ELR (cell line): ENCODE measurements at regions not wholly inside any gene's neighbourhood (a gene's known extent, or its start where the extent isn't known, plus 50 kb on each side); places are given as distances from the start of the nearest gene placed in this dataset.

Experiments
- DNase-seq: peaks from one replicate; pipeline ENCODE4 v3.0.0-alpha.2; 2015; ENCODE audit warnings: low read depth

GRCh38 chr9:126017758-126018157 is 270.6 kb downstream of the PBX3 start:
- no peak for DNase-seq

- DNase-seq = no peak
Measured at GRCh38 chr9:126020836-126021235, 273.7 kb downstream of the PBX3 start.

- DNase-seq = no peak
Measured at GRCh38 chr9:126023962-126024361, 276.8 kb downstream of the PBX3 start.

- DNase-seq = no peak
Measured at GRCh38 chr9:126024581-126025230, 277.5 kb downstream of the PBX3 start.

GRCh38 chr9:126025991-126026390 is 278.8 kb downstream of the PBX3 start:
- no peak for DNase-seq

GRCh38 chr9:126027566-126027965 is 280.4 kb downstream of the PBX3 start:
- DNase-seq = no peak

GRCh38 chr9:126028746-126029145 is 281.6 kb downstream of the PBX3 start:
- DNase-seq = no peak

GRCh38 chr9:126030716-126031115 is 283.5 kb downstream of the PBX3 start:
- no peak for DNase-seq

GRCh38 chr9:126031116-126031515 is 283.9 kb downstream of the PBX3 start:
- DNase-seq = no peak

GRCh38 chr9:126032135-126032534 is 285.0 kb downstream of the PBX3 start:
- DNase-seq = no peak

- no peak for DNase-seq
Measured at GRCh38 chr9:126033318-126033717, 286.1 kb downstream of the PBX3 start.

GRCh38 chr9:126033956-126034355 is 286.8 kb downstream of the PBX3 start:
- DNase-seq = no peak

- DNase-seq = no peak
Measured at GRCh38 chr9:126036881-126037291, 289.7 kb downstream of the PBX3 start.

- DNase-seq = no peak
Measured at GRCh38 chr9:126038790-126039189, 287.8 kb upstream of the MVB12B start.

- DNase-seq = no peak
Measured at GRCh38 chr9:126043681-126044080, 282.9 kb upstream of the MVB12B start.

- no peak for DNase-seq
Measured at GRCh38 chr9:126049088-126049487, 277.5 kb upstream of the MVB12B start.

- DNase-seq = no peak
Measured at GRCh38 chr9:126049896-126050604, 276.6 kb upstream of the MVB12B start.

GRCh38 chr9:126050605-126050990 is 276.0 kb upstream of the MVB12B start:
- DNase-seq = no peak

- DNase-seq = no peak
Measured at GRCh38 chr9:126051446-126052130, 275.0 kb upstream of the MVB12B start.

- no peak for DNase-seq
Measured at GRCh38 chr9:126052791-126053190, 273.8 kb upstream of the MVB12B start.

- no peak for DNase-seq
Measured at GRCh38 chr9:126053913-126054312, 272.7 kb upstream of the MVB12B start.

GRCh38 chr9:126055381-126055985 is 271.1 kb upstream of the MVB12B start:
- DNase-seq = peak; percentile 67
